Liver (tissue), 8 donors: ENCODE measurements at regions not wholly inside any gene's neighbourhood (a gene's known extent, or its start where the extent isn't known, plus 50 kb on each side); places are given as distances from the start of the nearest gene placed in this dataset.

ENCODE experiments used
- DNase-seq: peaks from one replicate; pipeline ENCODE4 v3.0.0-alpha.2; 2017; ENCODE audit warnings: low spot score
- H3K27ac ChIP-seq, 2 donors: one replicate each; pipeline ENCODE4 v1.7.0; 2013; ENCODE audit warnings: inconsistent platforms in 2 of 2, low read length in 2 of 2, control low read depth in 1 of 2, low read depth in 1 of 2, mild to moderate bottlenecking in 1 of 2
- H3K27me3 ChIP-seq, 4 donors: one replicate each; pipeline versions ENCODE4 v1.6.1 to v1.7.0; 2013; ENCODE audit warnings: low read length in 3 of 4, inconsistent platforms in 1 of 4, mild to moderate bottlenecking in 1 of 4, moderate library complexity in 1 of 4; ENCODE audit not compliant: control insufficient read depth in 4 of 4, insufficient read depth in 4 of 4
- H3K36me3 ChIP-seq, 4 donors: one replicate each; pipeline versions ENCODE4 v1.6.1 to v1.7.0; 2013; ENCODE audit warnings: low read length in 3 of 4, mild to moderate bottlenecking in 3 of 4, low read depth in 1 of 4, moderate library complexity in 1 of 4; ENCODE audit not compliant: control insufficient read depth in 4 of 4, insufficient read depth in 3 of 4
- H3K4me1 ChIP-seq, 4 donors: one replicate each; pipeline versions ENCODE4 v1.6.1 to v1.7.0; 2013; ENCODE audit warnings: low read length in 3 of 4, mild to moderate bottlenecking in 3 of 4, moderate library complexity in 1 of 4; ENCODE audit not compliant: control insufficient read depth in 4 of 4, insufficient read depth in 4 of 4
- H3K4me3 ChIP-seq, 3 donors: one replicate each; pipeline versions ENCODE4 v1.6.1 to v1.7.0; 2013; ENCODE audit warnings: low read length in 3 of 3, control low read depth in 1 of 3, low read depth in 1 of 3, mild to moderate bottlenecking in 1 of 3
- H3K9ac ChIP-seq, 2 donors: one replicate each; pipeline ENCODE4 v1.7.0; 2013; ENCODE audit warnings: low read length in 2 of 2, mild to moderate bottlenecking in 2 of 2, moderate library complexity in 2 of 2, control low read depth in 1 of 2, low read depth in 1 of 2
- H3K9me3 ChIP-seq, 4 donors: one replicate each; pipeline versions ENCODE4 v1.6.1 to v1.7.0; 2013; ENCODE audit warnings: low read length in 3 of 4; ENCODE audit not compliant: control insufficient read depth in 4 of 4
- CTCF ChIP-seq: fragments of 150-350 bp; IDR thresholded peaks from 2 replicates; pipeline ENCODE4 v1.5.1; 2017; ENCODE audit warnings: improper control_type of control experiment, low read depth, low read length; ENCODE audit not compliant: missing input control
- EGR1 ChIP-seq, 2 donors: IDR thresholded peaks; 2 replicates each; pipeline ENCODE4 v1.6.1; 2016 to 2018; ENCODE audit warnings: antibody characterized with exemption in 2 of 2, low read depth in 2 of 2
- FOXA1 ChIP-seq: IDR thresholded peaks from 2 replicates; pipeline ENCODE4 v1.6.1; 2016; ENCODE audit warnings: antibody characterized with exemption
- GABPA ChIP-seq, 2 donors: IDR thresholded peaks in 1 of 2; conservative IDR thresholded peaks in 1 of 2; 2 replicates each; pipeline ENCODE4 v1.6.1; 2016; ENCODE audit warnings: antibody characterized with exemption in 2 of 2, mild to moderate bottlenecking in 1 of 2, moderate library complexity in 1 of 2
- HNF4A ChIP-seq, 2 donors: conservative IDR thresholded peaks; 2 replicates each; pipeline ENCODE4 v1.6.1; 2016; ENCODE audit warnings: antibody characterized with exemption in 2 of 2, mild to moderate bottlenecking in 2 of 2
- HNF4G ChIP-seq: IDR thresholded peaks from 2 replicates; pipeline ENCODE4 v1.6.1; 2016; ENCODE audit warnings: antibody characterized with exemption
- JUND ChIP-seq, 2 donors: IDR thresholded peaks; 2 replicates each; pipeline ENCODE4 v1.6.1; 2016; ENCODE audit warnings: antibody characterized with exemption in 2 of 2
- RAD21 ChIP-seq, 2 donors: IDR thresholded peaks; 2 replicates each; pipeline ENCODE4 v1.6.1; 2016; ENCODE audit warnings: antibody characterized with exemption in 2 of 2, mild to moderate bottlenecking in 2 of 2
- REST ChIP-seq: IDR thresholded peaks from 2 replicates; pipeline ENCODE4 v1.6.1; 2016; ENCODE audit warnings: antibody characterized with exemption, mild to moderate bottlenecking
- RXRA ChIP-seq, 2 donors: IDR thresholded peaks; 2 replicates each; pipeline ENCODE4 v1.6.1; 2017 to 2018; ENCODE audit warnings: antibody characterized with exemption in 2 of 2, mild to moderate bottlenecking in 1 of 2
- SP1 ChIP-seq: IDR thresholded peaks from 2 replicates; pipeline ENCODE4 v1.6.1; 2018; ENCODE audit warnings: antibody characterized with exemption, mild to moderate bottlenecking
- YY1 ChIP-seq: IDR thresholded peaks from 2 replicates; pipeline ENCODE4 v1.6.1; 2016; ENCODE audit warnings: antibody characterized with exemption, mild to moderate bottlenecking
- WGBS: extraction: QIAGEN DNeasy Blood & Tissue Kit; methylation state at CpG from one replicate; pipeline ENCODE4 v1.1.7; 2013; 5-methylcytosine and 5-hydroxymethylcytosine counted together
- TF ChIP-seq, protein P1 (sequence below): IDR thresholded peaks from 2 replicates; pipeline ENCODE4 v1.6.1; 2016; ENCODE audit warnings: antibody characterized with exemption
- TF ChIP-seq, protein P2 (sequence below): IDR thresholded peaks from 2 replicates; pipeline ENCODE4 v1.6.1; 2016; ENCODE audit warnings: antibody characterized with exemption
- donor health status: healthy.
- donor health status: healthy.
- donor health status: healthy.
- donor health status: healthy.
- donor health status: healthy.

DNA sequence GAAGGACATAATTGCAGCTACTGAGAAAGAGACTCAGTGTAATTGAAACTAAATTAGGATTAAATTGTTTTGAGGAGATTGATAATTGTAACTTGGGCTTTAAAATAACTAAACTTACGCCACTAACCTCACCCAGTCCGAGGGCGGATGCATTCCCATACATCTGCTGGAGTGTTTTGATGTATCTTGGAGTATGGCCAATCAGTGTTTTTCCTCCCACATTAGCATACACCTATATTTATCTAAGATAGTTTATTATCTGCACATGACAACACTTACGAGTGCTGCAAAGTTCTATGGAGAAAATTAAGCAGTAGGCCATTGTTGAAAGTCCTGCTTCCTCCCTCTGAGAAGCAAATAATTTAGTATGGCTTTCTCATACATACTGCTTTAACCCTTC is 184.7 kb upstream of the PLEKHG7 start (continued):
- TF ChIP-seq CTCF (no peak), YY1 (no peak)

DNA sequence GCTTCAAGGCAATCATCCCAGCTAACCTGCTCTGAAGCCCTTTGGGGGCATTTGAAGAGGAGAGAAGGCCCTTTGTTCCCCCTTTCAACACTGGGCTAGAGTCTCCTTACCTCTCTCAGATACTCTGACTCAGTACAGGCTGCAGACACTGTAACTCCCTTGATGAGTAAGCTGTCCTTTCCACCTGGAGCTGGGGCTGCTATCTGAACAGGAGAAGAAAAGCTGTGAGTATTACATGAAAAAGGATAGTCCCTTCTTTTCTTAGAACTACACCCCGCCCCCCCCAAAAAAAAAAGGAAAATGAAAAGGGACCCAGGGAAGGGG is 186.6 kb upstream of the PLEKHG7 start:
- TF ChIP-seq GABPA (IDR thresholded peaks at IDR 0.05 in 1 of 2, conservative IDR thresholded peaks at IDR 0.05 in 1 of 2) (no peak), RAD21 (IDR thresholded peaks at IDR 0.05) (no peak), SP1 (no peak), JUND (IDR thresholded peaks at IDR 0.05) (no peak), EGR1 (IDR thresholded peaks at IDR 0.05; ENCODE audit: low read depth in 2 of 2) (no peak), CTCF (no peak), YY1 (no peak), HNF4G (no peak), HNF4A (conservative IDR thresholded peaks at IDR 0.05) (no peak), RXRA (IDR thresholded peaks at IDR 0.05) (no peak), REST (no peak), FOXA1 (no peak)
- TF ChIP-seq, protein P1, sequence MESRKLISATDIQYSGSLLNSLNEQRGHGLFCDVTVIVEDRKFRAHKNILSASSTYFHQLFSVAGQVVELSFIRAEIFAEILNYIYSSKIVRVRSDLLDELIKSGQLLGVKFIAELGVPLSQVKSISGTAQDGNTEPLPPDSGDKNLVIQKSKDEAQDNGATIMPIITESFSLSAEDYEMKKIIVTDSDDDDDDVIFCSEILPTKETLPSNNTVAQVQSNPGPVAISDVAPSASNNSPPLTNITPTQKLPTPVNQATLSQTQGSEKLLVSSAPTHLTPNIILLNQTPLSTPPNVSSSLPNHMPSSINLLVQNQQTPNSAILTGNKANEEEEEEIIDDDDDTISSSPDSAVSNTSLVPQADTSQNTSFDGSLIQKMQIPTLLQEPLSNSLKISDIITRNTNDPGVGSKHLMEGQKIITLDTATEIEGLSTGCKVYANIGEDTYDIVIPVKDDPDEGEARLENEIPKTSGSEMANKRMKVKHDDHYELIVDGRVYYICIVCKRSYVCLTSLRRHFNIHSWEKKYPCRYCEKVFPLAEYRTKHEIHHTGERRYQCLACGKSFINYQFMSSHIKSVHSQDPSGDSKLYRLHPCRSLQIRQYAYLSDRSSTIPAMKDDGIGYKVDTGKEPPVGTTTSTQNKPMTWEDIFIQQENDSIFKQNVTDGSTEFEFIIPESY = no peak
- TF ChIP-seq, protein P2, sequence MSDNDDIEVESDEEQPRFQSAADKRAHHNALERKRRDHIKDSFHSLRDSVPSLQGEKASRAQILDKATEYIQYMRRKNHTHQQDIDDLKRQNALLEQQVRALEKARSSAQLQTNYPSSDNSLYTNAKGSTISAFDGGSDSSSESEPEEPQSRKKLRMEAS = no peak
- H3K4me1 ChIP-seq = no peaks in the 10 kb centered on the region
- H3K9ac ChIP-seq = no peak overlapping the region
- no peak overlapping the region for H3K4me3 ChIP-seq
- DNase-seq = no peak
- no peaks in the 10 kb centered on the region for H3K36me3 ChIP-seq
- H3K9me3 ChIP-seq = no peaks in the 10 kb centered on the region
- WGBS = 71% methylated on average over 1 of the region's 1 CpG
- H3K27ac ChIP-seq = no peak overlapping the region
- no peaks in the 10 kb centered on the region for H3K27me3 ChIP-seq
